ENCODE measurements at regions not wholly inside any gene's neighbourhood (a gene's known extent, or its start where the extent isn't known, plus 50 kb on each side); places are given as distances from the start of the nearest gene placed in this dataset.
"Not testable (repeated sequence)": the region's sequence is repeated elsewhere in the genome, so short reads cannot be mapped to it uniquely, and the experiment has no call there.

DNA sequence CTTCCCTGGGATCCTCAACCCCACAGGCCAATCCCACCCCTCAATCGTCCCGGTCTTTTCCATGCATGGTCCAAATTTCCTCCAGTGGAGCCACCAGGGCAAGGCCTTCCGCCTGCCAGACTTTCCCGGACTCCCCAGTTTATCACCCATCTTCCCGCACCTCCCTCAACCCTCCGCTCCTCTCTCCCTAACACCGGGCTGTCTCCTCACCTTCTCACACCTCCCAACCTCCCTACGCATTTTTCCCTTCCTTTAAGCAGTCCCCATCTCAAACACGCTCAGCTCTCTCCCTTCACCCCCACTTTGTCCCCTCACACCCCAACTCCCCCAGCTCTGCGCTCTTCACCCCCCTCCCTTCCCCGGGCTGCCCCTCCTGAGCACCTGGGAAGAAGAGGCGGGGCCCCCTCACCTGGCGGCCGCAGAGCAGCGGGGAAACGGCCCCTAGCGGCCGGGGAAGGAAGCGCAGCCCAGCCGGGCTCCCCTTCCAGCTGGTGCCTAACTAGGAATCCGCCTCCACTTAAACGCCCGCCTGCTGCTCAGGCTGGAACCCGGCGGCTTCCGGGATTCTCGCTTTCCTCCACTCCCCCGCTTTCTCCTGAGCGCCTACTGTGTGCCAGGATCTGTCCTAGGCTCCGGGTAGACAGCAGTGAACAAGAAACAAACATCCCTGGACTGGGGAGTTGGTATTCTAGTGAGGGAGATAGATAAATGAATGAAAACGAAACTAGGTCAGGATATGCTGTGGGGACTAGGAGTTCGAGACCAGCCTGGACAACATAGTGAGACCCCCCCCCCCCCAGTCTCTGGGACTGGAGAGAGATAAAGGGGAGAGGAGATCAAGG lies 126.7 kb downstream of the CRLF3 start:
- CTCF ChIA-PET, result interaction anchor here (1.2 to 2.1 kb wide), 4 partner anchors 10 to 221 kb away, joined by 3 to 14 read pairs (median 3); partner anchors contain the start of gene GOSR1
- peak overlapping the region; percentile 55 for H3K4me3 ChIP-seq (ENCODE audit: low read depth, low read length)
- TF ChIP-seq, protein P1, sequence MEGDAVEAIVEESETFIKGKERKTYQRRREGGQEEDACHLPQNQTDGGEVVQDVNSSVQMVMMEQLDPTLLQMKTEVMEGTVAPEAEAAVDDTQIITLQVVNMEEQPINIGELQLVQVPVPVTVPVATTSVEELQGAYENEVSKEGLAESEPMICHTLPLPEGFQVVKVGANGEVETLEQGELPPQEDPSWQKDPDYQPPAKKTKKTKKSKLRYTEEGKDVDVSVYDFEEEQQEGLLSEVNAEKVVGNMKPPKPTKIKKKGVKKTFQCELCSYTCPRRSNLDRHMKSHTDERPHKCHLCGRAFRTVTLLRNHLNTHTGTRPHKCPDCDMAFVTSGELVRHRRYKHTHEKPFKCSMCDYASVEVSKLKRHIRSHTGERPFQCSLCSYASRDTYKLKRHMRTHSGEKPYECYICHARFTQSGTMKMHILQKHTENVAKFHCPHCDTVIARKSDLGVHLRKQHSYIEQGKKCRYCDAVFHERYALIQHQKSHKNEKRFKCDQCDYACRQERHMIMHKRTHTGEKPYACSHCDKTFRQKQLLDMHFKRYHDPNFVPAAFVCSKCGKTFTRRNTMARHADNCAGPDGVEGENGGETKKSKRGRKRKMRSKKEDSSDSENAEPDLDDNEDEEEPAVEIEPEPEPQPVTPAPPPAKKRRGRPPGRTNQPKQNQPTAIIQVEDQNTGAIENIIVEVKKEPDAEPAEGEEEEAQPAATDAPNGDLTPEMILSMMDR (IDR thresholded peaks at IDR 0.05; ENCODE audit: insufficient read depth, low read length, missing control alignments), result peak; percentile 79
- POLR2A ChIA-PET; DNase-seq (ENCODE audit: low read depth, low spot score): not testable (repeated sequence)

DNA sequence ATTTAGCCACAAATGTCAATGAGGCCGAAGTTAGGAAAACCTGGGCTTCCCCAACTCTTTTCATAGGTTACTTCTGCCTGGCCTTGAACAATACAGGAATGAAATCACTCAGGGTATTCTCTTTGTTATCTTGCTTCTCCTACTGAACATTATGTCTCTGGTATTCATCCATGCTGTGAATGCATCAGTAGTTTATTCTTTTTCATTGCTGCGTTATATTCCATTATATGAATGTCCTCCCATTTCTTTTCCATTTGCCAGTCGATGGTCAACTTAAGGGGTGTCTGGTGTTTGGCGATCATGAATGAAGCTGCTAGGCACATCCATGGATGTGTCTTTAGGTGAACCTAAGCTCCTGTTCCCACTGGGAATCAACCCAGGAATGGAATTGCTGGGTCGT lies 128.3 kb downstream of the CRLF3 start:
- DNase-seq (ENCODE audit: low read depth, low spot score), result no peak
- POLR2A ChIA-PET, result no interaction called here
- CTCF ChIA-PET, result interaction anchor here (2.1 kb wide), 1 partner anchor 8 kb away, joined by 14 read pairs; no protein-coding TSS in a partner anchor
- TF ChIP-seq, protein P1 (IDR thresholded peaks at IDR 0.05; ENCODE audit: insufficient read depth, low read length, missing control alignments), result no peak
- no peak overlapping the region for H3K4me3 ChIP-seq (ENCODE audit: low read depth, low read length)

DNA sequence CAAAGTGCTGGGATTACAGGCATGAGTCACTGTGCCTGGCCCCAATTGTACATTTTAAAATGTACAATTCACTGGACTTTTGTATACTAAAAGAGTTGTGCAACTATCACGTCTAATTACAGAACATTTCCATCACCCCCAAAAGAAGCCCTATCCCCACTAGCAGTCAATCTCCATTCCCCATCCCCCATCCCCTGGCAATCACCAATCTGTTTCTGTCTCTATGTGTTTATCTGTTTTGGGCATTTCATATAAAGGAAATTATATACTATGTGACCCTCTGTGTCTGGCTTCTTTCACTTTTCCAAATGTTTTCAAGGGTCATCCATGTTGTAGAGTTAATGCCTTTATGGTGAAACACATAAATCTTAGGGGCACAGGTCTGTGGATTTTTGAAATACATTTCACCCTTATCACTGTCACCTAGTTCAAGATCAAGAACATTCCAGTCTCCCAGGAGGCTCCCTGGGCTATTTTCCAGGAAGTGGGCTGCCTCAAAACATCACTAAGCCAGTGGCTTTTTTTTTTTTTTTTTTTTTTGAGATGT lies 129.2 kb downstream of the CRLF3 start:
- H3K4me3 ChIP-seq (ENCODE audit: low read depth, low read length); POLR2A ChIA-PET; DNase-seq (ENCODE audit: low read depth, low spot score): not testable (repeated sequence)
- CTCF ChIA-PET, result interaction anchor here (0.6 kb wide), 1 partner anchor 591 kb away, joined by 4 read pairs; no protein-coding TSS in a partner anchor

DNA sequence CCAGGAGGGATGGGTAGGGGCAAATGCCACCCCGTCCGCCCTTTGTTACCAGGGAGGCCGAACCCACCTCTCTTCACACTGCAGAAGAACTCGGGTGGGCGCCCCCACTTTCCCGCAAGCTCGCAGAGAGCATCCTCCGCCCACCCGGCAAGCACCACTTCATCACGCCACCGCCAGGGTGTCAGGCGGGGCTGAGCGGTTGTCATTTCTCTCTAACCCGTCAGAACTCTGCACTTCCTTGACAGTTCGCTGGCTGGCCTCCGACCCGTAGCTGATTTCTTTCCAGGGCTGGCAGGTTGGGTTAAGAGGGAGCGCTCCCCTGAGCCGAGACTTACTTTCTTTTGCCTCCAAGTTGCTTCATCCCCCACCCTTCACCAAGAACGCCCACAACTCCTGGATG lies 130.7 kb downstream of the CRLF3 start:
- H3K4me3 ChIP-seq (ENCODE audit: low read depth, low read length); POLR2A ChIA-PET; DNase-seq (ENCODE audit: low read depth, low spot score): not testable (repeated sequence)
- TF ChIP-seq, protein P1 (IDR thresholded peaks at IDR 0.05; ENCODE audit: insufficient read depth, low read length, missing control alignments), result peak; percentile 38
- CTCF ChIA-PET, result interaction anchor here (1.1 kb wide), 1 partner anchor 162 kb away, joined by 3 read pairs; no protein-coding TSS in a partner anchor

DNA sequence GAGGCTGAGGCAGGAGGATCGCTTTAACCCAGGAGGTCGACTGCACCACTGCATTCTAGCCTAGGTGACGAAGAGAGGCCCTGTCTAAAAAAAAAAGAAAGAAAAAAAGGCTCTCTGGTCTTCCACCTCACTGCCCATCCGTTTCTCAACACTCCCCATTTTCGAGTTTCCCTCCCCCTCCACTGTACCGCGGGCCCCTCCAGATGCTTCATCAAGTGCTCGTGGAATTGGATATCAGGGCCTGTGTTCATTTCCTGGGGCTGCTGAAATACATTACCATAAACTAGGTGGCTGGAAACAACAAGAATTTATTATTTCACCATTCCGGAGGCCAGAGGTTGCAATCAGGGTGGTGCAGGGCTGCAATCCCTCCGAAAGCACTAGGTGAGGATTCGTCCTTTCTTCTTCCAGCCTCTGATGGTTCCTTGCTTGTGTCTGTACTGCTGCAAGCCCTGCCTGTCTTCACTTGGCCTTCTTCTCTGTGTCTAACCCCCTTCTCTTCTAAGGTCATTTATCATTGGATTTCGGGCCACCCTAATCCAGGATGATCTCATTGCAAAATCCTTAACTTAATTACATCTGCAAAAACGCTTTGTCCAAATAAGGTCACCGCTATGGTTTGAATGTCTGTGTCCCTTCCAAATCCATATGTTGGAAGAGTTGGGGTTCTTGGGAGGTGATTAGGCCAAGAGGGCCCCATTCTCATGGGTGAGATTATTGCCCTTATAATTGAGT lies 135.1 kb downstream of the CRLF3 start:
- CTCF ChIA-PET, result interaction anchor here (3.4 kb wide), 1 partner anchor 8 kb away, joined by 14 read pairs; no protein-coding TSS in a partner anchor
- POLR2A ChIA-PET, result not testable (repeated sequence)

DNA sequence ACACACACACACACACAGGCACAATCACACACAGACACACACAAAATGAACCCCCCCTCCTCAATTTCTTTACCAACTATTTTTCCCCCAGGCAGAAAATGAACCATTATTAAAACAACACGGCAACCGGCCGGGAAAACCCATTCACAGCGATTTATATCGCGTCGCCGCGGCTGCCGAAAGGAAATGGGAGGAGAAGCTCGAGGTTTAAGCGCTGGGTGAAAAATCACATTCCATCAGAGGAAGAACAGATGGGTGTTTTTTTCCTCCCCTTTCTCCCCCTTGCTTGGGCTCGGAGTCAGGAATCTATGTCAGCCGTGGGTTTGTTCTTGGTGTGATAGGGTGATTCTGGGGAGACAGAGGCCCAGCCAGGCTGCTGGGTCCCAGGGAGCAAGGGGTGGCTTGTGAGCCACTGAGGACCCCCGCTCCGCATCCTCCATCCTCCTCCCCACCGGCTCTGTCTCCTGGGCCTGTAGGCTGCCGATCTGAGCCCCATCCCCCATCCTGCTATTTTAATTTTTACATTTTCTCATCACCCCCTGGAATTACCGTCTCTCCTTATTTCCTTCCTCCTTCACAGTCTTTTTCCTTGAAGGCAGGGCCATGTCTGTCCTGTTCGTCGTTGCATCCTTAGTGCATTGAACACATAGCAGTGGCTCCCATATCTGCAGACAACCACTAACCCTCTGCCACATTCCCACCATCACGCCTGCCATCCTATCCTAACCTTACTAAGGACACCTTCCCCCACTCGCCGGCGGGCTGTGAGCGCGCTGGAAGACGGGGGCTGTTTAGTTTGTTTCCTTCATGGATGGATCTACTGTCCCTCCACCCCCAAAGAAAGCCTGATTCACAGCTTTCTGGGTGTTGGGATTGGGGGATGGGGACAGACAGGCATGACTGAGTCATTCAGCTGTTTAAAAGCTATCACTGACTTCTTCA lies 137.7 kb downstream of the CRLF3 start:
- DNase-seq (ENCODE audit: low read depth, low spot score); POLR2A ChIA-PET: not testable (repeated sequence)
- CTCF ChIA-PET, result interaction anchor here (3.4 kb wide), 1 partner anchor 11 kb away, joined by 14 read pairs; no protein-coding TSS in a partner anchor
- peak overlapping the region; percentile 27 for H3K4me3 ChIP-seq (ENCODE audit: low read depth, low read length)

More for the DNA sequence above, 135.1 kb downstream of the CRLF3 start:
- not testable (repeated sequence) for H3K4me3 ChIP-seq (ENCODE audit: low read depth, low read length); DNase-seq (ENCODE audit: low read depth, low spot score)

DNA sequence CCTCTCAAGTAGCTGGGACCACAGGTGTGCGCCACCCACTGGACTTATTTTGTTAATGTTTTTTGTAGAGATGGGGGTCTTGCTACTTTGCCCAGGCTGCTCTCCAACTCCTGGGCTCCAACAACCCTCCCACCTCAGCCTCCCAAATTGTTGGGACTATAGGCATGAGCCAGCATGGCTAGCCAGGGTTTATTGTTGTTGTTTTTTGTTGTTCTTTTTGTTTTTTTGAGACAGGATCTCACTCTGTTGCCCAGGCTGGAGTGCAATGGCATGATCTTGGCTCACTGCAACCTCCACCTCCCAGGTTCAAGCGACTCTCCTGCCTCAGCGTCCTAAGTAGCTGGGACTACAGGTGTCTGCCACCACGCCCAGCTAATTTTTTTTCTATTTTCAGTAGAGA lies 142.2 kb downstream of the CRLF3 start:
- CTCF ChIA-PET; POLR2A ChIA-PET; DNase-seq (ENCODE audit: low read depth, low spot score); H3K4me3 ChIP-seq (ENCODE audit: low read depth, low read length): not testable (repeated sequence)

DNA sequence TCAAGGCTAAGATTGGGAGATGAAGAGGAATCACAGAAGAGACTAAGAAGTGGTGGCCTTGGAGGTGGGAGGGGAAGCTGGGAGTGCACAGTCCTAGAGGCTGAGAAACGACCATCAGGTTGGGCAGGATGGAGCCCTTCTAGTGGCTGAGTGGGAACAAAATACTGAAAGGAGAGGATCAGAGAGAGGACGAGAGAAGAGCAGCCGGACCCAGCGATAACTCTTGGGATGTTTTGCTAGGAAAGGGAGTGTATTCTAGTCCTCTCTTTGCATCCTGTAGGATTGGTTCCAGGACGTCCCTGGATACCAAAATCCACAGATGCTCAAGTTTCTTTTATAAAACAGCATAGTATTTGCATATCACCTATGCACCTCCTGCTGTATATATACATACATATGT lies 143.8 kb downstream of the CRLF3 start:
- POLR2A ChIA-PET, result not testable (repeated sequence)

More for the DNA sequence above, 143.8 kb downstream of the CRLF3 start:
- DNase-seq (ENCODE audit: low read depth, low spot score); CTCF ChIA-PET; H3K4me3 ChIP-seq (ENCODE audit: low read depth, low read length): not testable (repeated sequence)

Measured in AG04449 (cell line).